B cell (primary cell): ENCODE measurements at regions not wholly inside any gene's neighbourhood (a gene's known extent, or its start where the extent isn't known, plus 50 kb on each side); places are given as distances from the start of the nearest gene placed in this dataset.

ENCODE experiments used
- ATAC-seq: fragments of 200-7000 bp; cut with Tn5 transposase; one replicate; pipeline ENCODE4 v1.10.0; 2021; ENCODE audit warnings: low read depth, mild to moderate bottlenecking, moderate number of reproducible peaks, moderate library complexity
- CTCF ChIA-PET: fragments of 350-600 bp; sonication (Branson Sonifier 250); formaldehyde crosslinking; loops from one replicate; lab custom pipeline; 2021; ENCODE audit warnings: antibody characterized with exemption, inconsistent platforms; lab: Charles Lee
- POLR2A ChIA-PET: fragments of 350-600 bp; sonication (Branson Sonifier 250); formaldehyde crosslinking; loops from one replicate; lab custom pipeline; 2021; ENCODE audit warnings: antibody characterized with exemption; lab: Charles Lee
- DNase-seq: peaks from one replicate; pipeline ENCODE4 v3.0.0; 2013
- H2AFZ ChIP-seq: 2 replicates; pipeline ENCODE4 v1.6.1; 2012; ENCODE audit warnings: mild to moderate bottlenecking, low read depth, low read length; ENCODE audit not compliant: insufficient read depth, poor library complexity, severe bottlenecking
- H3K27ac ChIP-seq, 2 donors: 1 replicate in 1 of 2; 2 replicates in 1 of 2; pipeline ENCODE4 v1.5.1; 2012 to 2013; ENCODE audit warnings: low read length in 2 of 2, mild to moderate bottlenecking in 2 of 2, moderate library complexity in 1 of 2
- H3K27me3 ChIP-seq, 4 experiments: fragments of 200-600 bp in 1 of 4; sonication (generic) in 1 of 4; replicated peaks in 1 of 4; 1 replicate in 2 of 4; 2 replicates in 2 of 4; pipeline versions ENCODE4 v1.6.1 to v1.7.0; 2013 to 2016; ENCODE audit warnings: low read length in 3 of 4, mild to moderate bottlenecking in 2 of 4, mixed read lengths in 1 of 4, moderate library complexity in 1 of 4; ENCODE audit not compliant: insufficient read depth in 4 of 4, control insufficient read depth in 3 of 4; ENCODE audit errors: control extremely low read depth in 1 of 4
- H3K36me3 ChIP-seq, 2 experiments: replicated peaks in 1 of 2; 1 replicate in 1 of 2; 2 replicates in 1 of 2; pipeline versions ENCODE4 v1.6.1 to v1.7.1; 2013; ENCODE audit warnings: low read length in 1 of 2; ENCODE audit not compliant: insufficient read depth in 2 of 2, control insufficient read depth in 1 of 2; ENCODE audit errors: control extremely low read depth in 1 of 2, extremely low read depth in 1 of 2
- H3K4me1 ChIP-seq, 2 donors: fragments of 200-600 bp in 1 of 2; sonication (generic) in 1 of 2; 1 replicate in 1 of 2; 2 replicates in 1 of 2; pipeline versions ENCODE4 v1.5.1 to v1.6.1; 2013 to 2017; ENCODE audit warnings: low read length in 2 of 2; ENCODE audit not compliant: control insufficient read depth in 2 of 2, insufficient read depth in 2 of 2
- H3K4me2 ChIP-seq: replicated peaks from 2 replicates; pipeline ENCODE3; 2012; ENCODE audit warnings: mild to moderate bottlenecking, low read depth, low read length; ENCODE audit not compliant: poor library complexity, severe bottlenecking
- H3K4me3 ChIP-seq, 5 experiments: fragments of 200-600 bp in 1 of 5; sonication (generic) in 1 of 5; 1 replicate in 3 of 5; 2 replicates in 2 of 5; pipeline versions ENCODE4 v1.5.1 to v1.7.0; 2011 to 2016; ENCODE audit warnings: low read length in 4 of 5, mild to moderate bottlenecking in 4 of 5, low read depth in 2 of 5, control low read depth in 1 of 5, moderate library complexity in 1 of 5; ENCODE audit not compliant: insufficient read depth in 1 of 5; ENCODE audit errors: control extremely low read depth in 1 of 5, extremely low read depth in 1 of 5
- H3K79me2 ChIP-seq: fragments of 200-600 bp; sonication (generic); one replicate; pipeline ENCODE4 v1.6.0; 2016; ENCODE audit warnings: low read length; ENCODE audit not compliant: control insufficient read depth, insufficient read depth
- H3K9ac ChIP-seq: fragments of 200-600 bp; sonication (generic); 2 replicates; pipeline ENCODE4 v1.6.1; 2017; ENCODE audit warnings: mild to moderate bottlenecking, low read length, moderate library complexity
- H3K9me3 ChIP-seq, 3 donors: one replicate each; pipeline versions ENCODE4 v1.6.1 to v1.7.1; 2013; ENCODE audit warnings: low read length in 2 of 3; ENCODE audit not compliant: control insufficient read depth in 2 of 3, insufficient read depth in 1 of 3; ENCODE audit errors: control extremely low read depth in 1 of 3
- H4K20me1 ChIP-seq: 2 replicates; pipeline ENCODE4 v1.6.0; 2012; ENCODE audit warnings: mild to moderate bottlenecking, low read length; ENCODE audit not compliant: insufficient read depth, control insufficient read depth, poor library complexity, severe bottlenecking
- H3K27ac Mint-ChIP-seq: one replicate; pipeline ENCODE4 v1.8.0; 2021; ENCODE audit warnings: mixed read lengths
- H3K27me3 Mint-ChIP-seq: one replicate; pipeline ENCODE4 v1.8.0; 2021; ENCODE audit warnings: mixed read lengths
- H3K4me1 Mint-ChIP-seq: one replicate; pipeline ENCODE4 v1.8.0; 2021; ENCODE audit warnings: mixed read lengths
- H3K4me3 Mint-ChIP-seq: one replicate; pipeline ENCODE4 v1.8.0; 2021; ENCODE audit warnings: mixed read lengths
- H3K9me3 Mint-ChIP-seq: one replicate; pipeline ENCODE4 v1.8.0; 2022; ENCODE audit warnings: mixed read lengths; ENCODE audit not compliant: insufficient read depth
- EZH2 ChIP-seq: IDR thresholded peaks from 2 replicates; pipeline ENCODE4 v1.6.1; 2012; ENCODE audit warnings: borderline replicate concordance, low read depth, mild to moderate bottlenecking, moderate library complexity, low read length; ENCODE audit not compliant: insufficient read depth, poor library complexity, severe bottlenecking
- WGBS: methylation state at CpG from one replicate; pipeline ENCODE4 v1.1.5; 2013; ENCODE audit warnings: missing lambda C conversion rate; ENCODE audit not compliant: insufficient coverage; 5-methylcytosine and 5-hydroxymethylcytosine counted together
- intact Hi-C: fragments of 100-400 bp; cut with micrococcal nuclease; formaldehyde crosslinking; loops from one replicate; pipeline ENCODE4 v1.10.0; 2022
- TF ChIP-seq, protein P1 (sequence below): fragments of 200-600 bp; IDR thresholded peaks from one replicate; pipeline ENCODE4 v1.8.0; 2022; ENCODE audit warnings: antibody characterized with exemption, mild to moderate bottlenecking

DNA sequence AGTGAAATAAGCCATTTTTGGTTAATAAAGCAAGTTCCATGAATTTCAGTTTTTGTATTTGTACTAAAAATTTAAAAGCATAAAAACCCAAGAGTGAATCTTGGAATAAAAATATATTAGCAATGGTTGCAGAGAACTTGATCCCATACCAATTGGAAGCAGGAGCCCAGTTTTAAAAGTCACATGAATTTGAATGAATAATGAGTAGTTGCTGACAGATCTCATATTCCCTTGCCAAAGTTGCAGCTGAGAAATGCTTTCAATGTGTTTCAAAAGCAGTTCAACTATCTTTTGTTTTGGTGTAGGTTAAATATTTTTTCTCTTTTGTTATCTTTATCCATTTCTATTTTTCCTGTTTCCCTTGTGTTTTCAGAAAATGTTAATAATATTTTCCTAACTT, 818.6 kb downstream of the CDH18 start:
- ChIA-PET CTCF (no interaction called here), POLR2A (no interaction called here)
- Histone ChIP-seq H3K79me2 (no peaks in the 10 kb centered on the region), H3K36me3 (no peaks in the 10 kb centered on the region), H3K27ac (no peak overlapping the region), H3K9me3 (no peaks in the 10 kb centered on the region), H3K9ac (no peak overlapping the region), H3K4me1 (no peaks in the 10 kb centered on the region), H3K27me3 (no peaks in the 10 kb centered on the region), H3K4me3 (no peak overlapping the region), H2AFZ (no peak overlapping the region), H3K4me2 (no peak overlapping the region), H4K20me1 (no peaks in the 10 kb centered on the region)
- Mint-ChIP-seq H3K27me3 (no peaks in the 10 kb centered on the region), H3K9me3 (peaks cover 4% of the 10 kb centered on the region), H3K4me1 (no peaks in the 10 kb centered on the region), H3K27ac (no peak overlapping the region), H3K4me3 (no peak overlapping the region)
- TF ChIP-seq, protein P1, sequence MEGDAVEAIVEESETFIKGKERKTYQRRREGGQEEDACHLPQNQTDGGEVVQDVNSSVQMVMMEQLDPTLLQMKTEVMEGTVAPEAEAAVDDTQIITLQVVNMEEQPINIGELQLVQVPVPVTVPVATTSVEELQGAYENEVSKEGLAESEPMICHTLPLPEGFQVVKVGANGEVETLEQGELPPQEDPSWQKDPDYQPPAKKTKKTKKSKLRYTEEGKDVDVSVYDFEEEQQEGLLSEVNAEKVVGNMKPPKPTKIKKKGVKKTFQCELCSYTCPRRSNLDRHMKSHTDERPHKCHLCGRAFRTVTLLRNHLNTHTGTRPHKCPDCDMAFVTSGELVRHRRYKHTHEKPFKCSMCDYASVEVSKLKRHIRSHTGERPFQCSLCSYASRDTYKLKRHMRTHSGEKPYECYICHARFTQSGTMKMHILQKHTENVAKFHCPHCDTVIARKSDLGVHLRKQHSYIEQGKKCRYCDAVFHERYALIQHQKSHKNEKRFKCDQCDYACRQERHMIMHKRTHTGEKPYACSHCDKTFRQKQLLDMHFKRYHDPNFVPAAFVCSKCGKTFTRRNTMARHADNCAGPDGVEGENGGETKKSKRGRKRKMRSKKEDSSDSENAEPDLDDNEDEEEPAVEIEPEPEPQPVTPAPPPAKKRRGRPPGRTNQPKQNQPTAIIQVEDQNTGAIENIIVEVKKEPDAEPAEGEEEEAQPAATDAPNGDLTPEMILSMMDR = no peak
- no peak for TF ChIP-seq EZH2
- no peak for ATAC-seq
- no peak for DNase-seq
- intact Hi-C loops = no loop called here

DNA sequence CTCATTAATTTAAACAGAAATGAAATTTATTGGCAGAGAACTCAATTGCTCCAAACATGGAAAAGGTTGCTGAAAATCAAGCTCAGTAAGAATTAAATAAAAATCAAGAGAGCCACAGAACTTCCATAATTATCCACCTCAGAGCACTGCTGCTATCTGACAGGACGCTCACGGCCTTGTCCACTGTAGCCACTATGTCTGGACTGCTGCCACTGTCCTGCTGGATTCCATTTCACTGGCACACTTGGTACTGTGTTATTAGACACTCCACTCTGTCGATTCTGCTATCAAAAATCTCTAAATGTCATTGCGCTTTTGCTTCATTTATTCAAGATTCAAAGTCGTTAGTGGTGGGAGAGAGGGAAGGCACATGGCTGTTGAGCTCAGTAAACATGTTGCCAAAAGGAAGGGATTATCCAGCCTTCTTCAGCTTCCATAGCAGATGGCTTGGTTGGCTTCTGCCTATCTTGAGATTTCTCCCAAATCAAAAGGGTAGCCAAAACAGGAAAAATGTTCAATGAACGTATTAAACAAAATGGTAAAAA, 815.0 kb downstream of the CDH18 start:
- 100% methylated on average over 2 of the region's 6 CpGs for WGBS
- ATAC-seq = no peak
- TF ChIP-seq EZH2 = no peak
- TF ChIP-seq, protein P1 = no peak

More for the DNA sequence above, 815.0 kb downstream of the CDH18 start:
- H3K36me3 ChIP-seq = no peaks in the 10 kb centered on the region
- no peak overlapping the region for H3K9ac ChIP-seq
- Mint-ChIP-seq H3K27me3 (no peaks in the 10 kb centered on the region), H3K27ac (no peak overlapping the region), H3K9me3 (peaks cover 4% of the 10 kb centered on the region), H3K4me1 (no peaks in the 10 kb centered on the region), H3K4me3 (no peak overlapping the region)
- intact Hi-C loops = no loop called here
- H2AFZ ChIP-seq = no peak overlapping the region
- H3K27me3 ChIP-seq = no peaks in the 10 kb centered on the region
- no peak for DNase-seq
- H3K27ac ChIP-seq = no peak overlapping the region
- H3K4me3 ChIP-seq = no peak overlapping the region
- H3K4me1 ChIP-seq = no peaks in the 10 kb centered on the region
- H3K79me2 ChIP-seq = no peaks in the 10 kb centered on the region
- H3K9me3 ChIP-seq = peaks cover 0 to 3% (median 0%) of the 10 kb centered on the region in 3 donors
- H4K20me1 ChIP-seq = no peaks in the 10 kb centered on the region
- no peak overlapping the region for H3K4me2 ChIP-seq
- CTCF ChIA-PET = no interaction called here
- POLR2A ChIA-PET = no interaction called here
